ENCODE measurements at regions not wholly inside any gene's neighbourhood (a gene's known extent, or its start where the extent isn't known, plus 50 kb on each side); places are given as distances from the start of the nearest gene placed in this dataset.
"Not testable (repeated sequence)": the region's sequence is repeated elsewhere in the genome, so short reads cannot be mapped to it uniquely, and the experiment has no call there.

- no peak for DNase-seq (ENCODE audit: low spot score)
These were observed 480.5 kb upstream of the NOX3 start for GRCh38 chr6:155936127-155936526.

GRCh38 chr6:155916846-155917624 is 461.4 kb upstream of the NOX3 start:
- DNase-seq (ENCODE audit: low spot score), result no peak

- no peak for DNase-seq (ENCODE audit: low spot score)
These were observed 460.0 kb upstream of the NOX3 start for GRCh38 chr6:155915651-155916050.

- DNase-seq (ENCODE audit: low spot score), result no peak
These were observed 458.2 kb upstream of the NOX3 start for GRCh38 chr6:155913816-155914215.

GRCh38 chr6:155909710-155910109 is 454.1 kb upstream of the NOX3 start:
- no peak for DNase-seq (ENCODE audit: low spot score)

- DNase-seq (ENCODE audit: low spot score), result no peak
These were observed 440.0 kb upstream of the NOX3 start for GRCh38 chr6:155895641-155896040.

- no peak for DNase-seq (ENCODE audit: low spot score)
These were observed 439.1 kb upstream of the NOX3 start for GRCh38 chr6:155894758-155895157.

- no peak for DNase-seq (ENCODE audit: low spot score)
These were observed 438.6 kb upstream of the NOX3 start for GRCh38 chr6:155894262-155894661.

- DNase-seq (ENCODE audit: low spot score), result peak; percentile 14
These were observed 434.8 kb upstream of the NOX3 start for GRCh38 chr6:155890409-155890808.

GRCh38 chr6:155889410-155889809 is 433.8 kb upstream of the NOX3 start:
- DNase-seq (ENCODE audit: low spot score), result no peak

GRCh38 chr6:155887421-155887820 is 431.8 kb upstream of the NOX3 start:
- DNase-seq (ENCODE audit: low spot score), result no peak

GRCh38 chr6:155883741-155884140 is 428.1 kb upstream of the NOX3 start:
- DNase-seq (ENCODE audit: low spot score), result no peak

- no peak for DNase-seq (ENCODE audit: low spot score)
These were observed 427.7 kb upstream of the NOX3 start for GRCh38 chr6:155883334-155883731.

GRCh38 chr6:155882527-155883333 is 427.1 kb upstream of the NOX3 start:
- DNase-seq (ENCODE audit: low spot score), result no peak

- DNase-seq (ENCODE audit: low spot score), result no peak
These were observed 426.3 kb upstream of the NOX3 start for GRCh38 chr6:155881826-155882526.

- DNase-seq (ENCODE audit: low spot score), result no peak
These were observed 425.3 kb upstream of the NOX3 start for GRCh38 chr6:155880900-155881299.

- DNase-seq (ENCODE audit: low spot score), result no peak
These were observed 417.3 kb upstream of the NOX3 start for GRCh38 chr6:155872961-155873360.

GRCh38 chr6:155867682-155868081 is 412.0 kb upstream of the NOX3 start:
- DNase-seq (ENCODE audit: low spot score), result no peak

- not testable (repeated sequence) for DNase-seq (ENCODE audit: low spot score)
These were observed 411.2 kb upstream of the NOX3 start for GRCh38 chr6:155866676-155867390.

- DNase-seq (ENCODE audit: low spot score), result no peak
These were observed 406.2 kb upstream of the NOX3 start for GRCh38 chr6:155861821-155862220.

GRCh38 chr6:155858906-155859305 is 403.3 kb upstream of the NOX3 start:
- DNase-seq (ENCODE audit: low spot score), result not testable (repeated sequence)

GRCh38 chr6:155854787-155855186 is 399.1 kb upstream of the NOX3 start:
- no peak for DNase-seq (ENCODE audit: low spot score)
